ENCODE measurements at regions not wholly inside any gene's neighbourhood (a gene's known extent, or its start where the extent isn't known, plus 50 kb on each side); places are given as distances from the start of the nearest gene placed in this dataset.

- DNase-seq: no peak
These were observed 306.7 kb upstream of the SALL1 start for GRCh38 chr16:51457775-51458174.

GRCh38 chr16:51455398-51455797 lies 304.3 kb upstream of the SALL1 start:
- DNase-seq: no peak

GRCh38 chr16:51453251-51453650 lies 302.2 kb upstream of the SALL1 start:
- DNase-seq: no peak

- no peak for DNase-seq
These were observed 299.8 kb upstream of the SALL1 start for GRCh38 chr16:51450909-51451308.

- DNase-seq: no peak
These were observed 299.3 kb upstream of the SALL1 start for GRCh38 chr16:51450376-51450775.

GRCh38 chr16:51449441-51449840 lies 298.4 kb upstream of the SALL1 start:
- DNase-seq: no peak

GRCh38 chr16:51445250-51445649 lies 294.2 kb upstream of the SALL1 start:
- no peak for DNase-seq

- DNase-seq: no peak
These were observed 292.9 kb upstream of the SALL1 start for GRCh38 chr16:51443934-51444333.

GRCh38 chr16:51442141-51442870 lies 291.2 kb upstream of the SALL1 start:
- no peak for DNase-seq

GRCh38 chr16:51440131-51440889 lies 289.2 kb upstream of the SALL1 start:
- no peak for DNase-seq

GRCh38 chr16:51439271-51439670 lies 288.2 kb upstream of the SALL1 start:
- no peak for DNase-seq

GRCh38 chr16:51436742-51437141 lies 285.7 kb upstream of the SALL1 start:
- DNase-seq: no peak

- DNase-seq: no peak
These were observed 283.6 kb upstream of the SALL1 start for GRCh38 chr16:51434567-51435198.

GRCh38 chr16:51433599-51433998 lies 282.5 kb upstream of the SALL1 start:
- DNase-seq: no peak

GRCh38 chr16:51431517-51432241 lies 280.6 kb upstream of the SALL1 start:
- DNase-seq: no peak

- DNase-seq: no peak
These were observed 279.8 kb upstream of the SALL1 start for GRCh38 chr16:51430716-51431369.

- DNase-seq: no peak
These were observed 278.0 kb upstream of the SALL1 start for GRCh38 chr16:51429041-51429440.

- no peak for DNase-seq
These were observed 276.0 kb upstream of the SALL1 start for GRCh38 chr16:51427085-51427484.

- no peak for DNase-seq
These were observed 275.2 kb upstream of the SALL1 start for GRCh38 chr16:51426276-51426675.

- no peak for DNase-seq
These were observed 269.2 kb upstream of the SALL1 start for GRCh38 chr16:51420247-51420646.

- no peak for DNase-seq
These were observed 268.7 kb upstream of the SALL1 start for GRCh38 chr16:51419768-51420167.

GRCh38 chr16:51418258-51418657 lies 267.2 kb upstream of the SALL1 start:
- DNase-seq: no peak

Measured in hindlimb muscle (tissue), 1 donor.